Muscle layer of duodenum (tissue), 2 donors: ENCODE measurements at regions not wholly inside any gene's neighbourhood (a gene's known extent, or its start where the extent isn't known, plus 50 kb on each side); places are given as distances from the start of the nearest gene placed in this dataset.
"Not testable (repeated sequence)": the region's sequence is repeated elsewhere in the genome, so short reads cannot be mapped to it uniquely, and the experiment has no call there.

ENCODE experiments used
- H3K27ac ChIP-seq: one replicate; pipeline ENCODE4 v1.7.0; 2013; ENCODE audit warnings: mild to moderate bottlenecking, low read length
- H3K27me3 ChIP-seq: one replicate; pipeline ENCODE4 v1.7.0; 2013; ENCODE audit warnings: low read depth, mild to moderate bottlenecking, control low read depth, low read length
- H3K36me3 ChIP-seq, 2 donors: one replicate each; pipeline ENCODE4 v1.7.0; 2013; ENCODE audit warnings: low read length in 2 of 2, control low read depth in 1 of 2, mild to moderate bottlenecking in 1 of 2; ENCODE audit not compliant: insufficient read depth in 2 of 2, control insufficient read depth in 1 of 2
- H3K4me1 ChIP-seq, 2 donors: one replicate each; pipeline ENCODE4 v1.7.0; 2013; ENCODE audit warnings: low read length in 2 of 2, mild to moderate bottlenecking in 2 of 2, control low read depth in 1 of 2, moderate library complexity in 1 of 2; ENCODE audit not compliant: insufficient read depth in 2 of 2, control insufficient read depth in 1 of 2
- H3K4me3 ChIP-seq, 2 donors: one replicate each; pipeline ENCODE4 v1.7.0; 2013; ENCODE audit warnings: low read length in 2 of 2, low read depth in 1 of 2, mild to moderate bottlenecking in 1 of 2
- H3K9me3 ChIP-seq, 2 donors: one replicate each; pipeline ENCODE4 v1.7.0; 2013; ENCODE audit warnings: low read length in 2 of 2, control low read depth in 1 of 2, mild to moderate bottlenecking in 1 of 2; ENCODE audit not compliant: control insufficient read depth in 1 of 2
- donor health status: healthy.

- H3K4me3 ChIP-seq, H3K36me3 ChIP-seq, H3K4me1 ChIP-seq: not testable (repeated sequence)
These were observed 68.5 kb upstream of the LRPPRC start for GRCh38 chr2:44064281-44064680.

GRCh38 chr2:44067012-44067790, 71.4 kb upstream of the LRPPRC start:
- not testable (repeated sequence) for H3K27ac ChIP-seq, H3K36me3 ChIP-seq, H3K9me3 ChIP-seq, H3K27me3 ChIP-seq, H3K4me1 ChIP-seq, H3K4me3 ChIP-seq

More at GRCh38 chr2:44064281-44064680, 68.5 kb upstream of the LRPPRC start:
- H3K27me3 ChIP-seq, H3K27ac ChIP-seq, H3K9me3 ChIP-seq: not testable (repeated sequence)

GRCh38 chr2:44067791-44068181, 72.0 kb upstream of the LRPPRC start:
- H3K27ac ChIP-seq, H3K4me1 ChIP-seq: not testable (repeated sequence)

DNA sequence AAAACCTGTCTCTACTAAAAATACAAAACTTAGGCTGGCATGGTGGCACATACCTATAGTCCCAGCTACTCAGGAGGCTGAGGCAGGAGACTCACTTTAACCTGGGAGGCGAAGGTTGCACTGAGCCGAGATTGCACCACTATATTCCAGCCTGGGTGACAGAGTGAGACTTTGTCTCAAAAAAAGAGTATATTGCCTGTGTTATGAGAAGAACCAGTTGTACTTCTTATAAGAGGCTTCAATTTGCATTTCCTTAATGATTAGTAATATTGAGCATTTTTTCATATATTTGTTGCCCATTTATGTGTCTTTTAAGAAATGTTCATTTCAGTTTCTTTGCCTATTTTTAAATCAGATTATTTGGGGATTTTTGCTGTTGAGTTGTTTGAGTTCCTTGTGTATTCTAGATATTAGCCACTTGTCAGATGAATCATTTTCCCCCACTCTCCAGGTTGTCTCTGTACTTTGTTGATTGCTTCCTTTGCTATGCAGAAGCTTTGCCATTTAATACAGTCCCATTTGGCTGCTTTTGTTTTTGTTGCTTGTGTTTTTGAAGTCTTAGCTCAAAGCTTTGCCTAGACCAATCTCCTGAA, 75.8 kb upstream of the LRPPRC start:
- Histone ChIP-seq H3K27me3 (peaks cover 4% of the 10 kb centered on the region), H3K4me1 (no peaks in the 10 kb centered on the region), H3K4me3 (no peak overlapping the region), H3K36me3 (no peaks in the 10 kb centered on the region), H3K9me3 (no peaks in the 10 kb centered on the region), H3K27ac (no peak overlapping the region)

More at GRCh38 chr2:44067791-44068181, 72.0 kb upstream of the LRPPRC start:
- not testable (repeated sequence) for H3K9me3 ChIP-seq, H3K4me3 ChIP-seq, H3K27me3 ChIP-seq, H3K36me3 ChIP-seq

GRCh38 chr2:44073667-44074066, 77.9 kb upstream of the LRPPRC start:
- H3K27ac ChIP-seq, H3K4me1 ChIP-seq, H3K9me3 ChIP-seq, H3K36me3 ChIP-seq, H3K27me3 ChIP-seq, H3K4me3 ChIP-seq: not testable (repeated sequence)

GRCh38 chr2:44074795-44075194, 79.0 kb upstream of the LRPPRC start:
- H3K9me3 ChIP-seq, H3K4me1 ChIP-seq, H3K27ac ChIP-seq, H3K27me3 ChIP-seq, H3K4me3 ChIP-seq, H3K36me3 ChIP-seq: not testable (repeated sequence)

DNA sequence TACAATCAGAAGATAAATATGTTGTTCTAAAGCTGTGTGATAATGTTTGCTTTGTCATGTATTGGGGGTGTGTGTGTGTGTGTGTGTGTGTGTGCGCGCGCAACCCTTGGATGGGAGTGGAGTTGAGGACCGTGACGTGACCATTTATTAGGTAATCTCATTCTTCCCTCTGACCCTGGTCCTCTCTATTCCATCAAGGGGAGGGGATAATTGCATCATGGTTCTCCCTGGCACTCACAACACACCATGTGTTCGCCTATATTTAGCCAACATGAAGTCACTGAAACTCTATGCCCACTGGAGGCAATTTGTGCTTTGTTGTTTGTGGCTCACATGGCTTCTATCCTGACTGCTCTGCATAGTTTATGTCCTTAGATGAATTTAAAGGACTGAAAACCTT, 79.8 kb upstream of the LRPPRC start:
- H3K27ac ChIP-seq, result no peak overlapping the region
- H3K9me3 ChIP-seq, result no peaks in the 10 kb centered on the region
- H3K4me3 ChIP-seq, result no peak overlapping the region
- H3K27me3 ChIP-seq, result no peaks in the 10 kb centered on the region
- no peaks in the 10 kb centered on the region for H3K36me3 ChIP-seq
- no peaks in the 10 kb centered on the region for H3K4me1 ChIP-seq

DNA sequence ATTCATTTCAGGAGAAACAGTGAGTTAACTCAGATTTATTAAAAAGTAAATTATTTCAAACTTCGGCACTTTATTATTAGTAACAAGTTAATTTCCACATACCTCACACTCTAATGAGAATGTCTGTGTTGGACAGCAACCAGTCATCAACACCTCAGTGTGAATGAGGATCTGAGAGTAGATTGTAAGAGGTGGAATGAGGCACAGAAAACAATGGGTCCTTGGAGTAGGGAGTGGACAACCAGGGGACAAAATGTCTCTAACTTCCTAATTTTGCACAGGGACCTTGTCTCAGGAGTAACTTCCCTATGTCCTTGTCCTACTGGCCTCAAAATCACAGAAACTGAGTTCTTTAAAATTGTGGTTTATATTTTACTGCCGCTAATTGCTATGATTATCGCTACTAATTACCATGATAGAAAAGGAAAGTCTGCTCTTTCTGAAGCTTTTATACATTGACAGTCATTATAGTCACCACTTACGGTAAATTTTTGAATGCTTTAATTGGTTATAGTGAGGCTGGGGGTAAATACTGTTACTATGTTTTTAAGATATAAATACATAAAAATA, 82.2 kb upstream of the LRPPRC start:
- Histone ChIP-seq H3K4me3 (no peak overlapping the region), H3K36me3 (no peaks in the 10 kb centered on the region), H3K9me3 (no peaks in the 10 kb centered on the region), H3K4me1 (no peaks in the 10 kb centered on the region), H3K27ac (no peak overlapping the region), H3K27me3 (no peaks in the 10 kb centered on the region)

DNA sequence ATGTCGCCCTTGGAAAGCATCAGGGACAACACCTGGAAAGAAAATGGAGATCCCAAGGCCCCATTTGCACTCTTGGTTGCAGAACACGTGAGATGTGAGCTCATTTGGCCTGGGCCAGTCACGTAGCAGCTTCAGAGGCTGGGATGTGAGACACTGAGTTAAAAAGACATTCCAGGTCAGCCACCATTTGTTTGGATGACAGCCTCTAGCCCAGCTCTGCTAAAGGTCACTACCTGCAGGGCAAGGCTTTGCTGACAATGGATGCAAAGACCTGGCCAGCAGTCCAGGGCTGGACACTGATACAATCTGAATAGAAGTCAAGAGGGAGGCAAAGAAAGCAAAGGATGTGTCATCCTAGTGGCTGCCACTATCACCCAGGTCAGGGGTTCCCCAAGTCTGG, 83.9 kb upstream of the LRPPRC start:
- Histone ChIP-seq H3K27ac (no peak overlapping the region), H3K4me3 (no peak overlapping the region), H3K27me3 (no peaks in the 10 kb centered on the region), H3K4me1 (no peaks in the 10 kb centered on the region), H3K9me3 (no peaks in the 10 kb centered on the region), H3K36me3 (no peaks in the 10 kb centered on the region)

- no peak overlapping the region for H3K27ac ChIP-seq
- no peaks in the 10 kb centered on the region for H3K4me1 ChIP-seq
- H3K4me3 ChIP-seq, result no peak overlapping the region
- no peaks in the 10 kb centered on the region for H3K36me3 ChIP-seq
- H3K27me3 ChIP-seq, result no peaks in the 10 kb centered on the region
- no peaks in the 10 kb centered on the region for H3K9me3 ChIP-seq
These were observed 85.6 kb upstream of the PPM1B start for GRCh38 chr2:44083054-44083453.

DNA sequence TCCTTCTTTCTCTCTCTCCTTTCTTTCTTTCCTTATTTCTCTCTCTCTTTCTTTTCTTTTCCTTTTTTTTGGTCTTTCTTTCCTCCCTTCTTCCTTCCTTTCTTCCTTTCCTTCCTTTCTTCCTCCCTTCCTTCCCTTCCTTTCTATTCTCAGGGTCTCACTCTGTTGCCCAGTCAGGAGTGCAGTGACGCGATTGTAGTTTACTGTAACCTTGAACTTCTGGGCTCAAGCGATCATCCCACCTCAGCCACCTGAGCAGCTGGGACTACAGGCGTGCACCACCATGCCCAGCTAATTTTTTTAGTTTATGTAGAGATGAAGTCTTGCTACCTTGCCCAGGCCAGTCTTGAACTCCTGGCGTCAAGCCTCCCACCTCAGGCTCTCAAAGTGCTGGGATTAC, 83.8 kb upstream of the PPM1B start:
- H3K27me3 ChIP-seq, result no peaks in the 10 kb centered on the region
- H3K9me3 ChIP-seq, result no peaks in the 10 kb centered on the region
- H3K4me3 ChIP-seq, result no peak overlapping the region
- no peaks in the 10 kb centered on the region for H3K36me3 ChIP-seq
- H3K27ac ChIP-seq, result no peak overlapping the region
- no peaks in the 10 kb centered on the region for H3K4me1 ChIP-seq

GRCh38 chr2:44086629-44087028, 82.0 kb upstream of the PPM1B start:
- H3K36me3 ChIP-seq, result no peaks in the 10 kb centered on the region
- H3K4me1 ChIP-seq, result no peaks in the 10 kb centered on the region
- no peaks in the 10 kb centered on the region for H3K9me3 ChIP-seq
- H3K27me3 ChIP-seq, result no peaks in the 10 kb centered on the region
- H3K4me3 ChIP-seq, result peak overlapping the region; percentile 47 to 64
- no peak overlapping the region for H3K27ac ChIP-seq
